HG03196 (cell line): ENCODE measurements at regions not wholly inside any gene's neighbourhood (a gene's known extent, or its start where the extent isn't known, plus 50 kb on each side); places are given as distances from the start of the nearest gene placed in this dataset.

Experiments used
- ATAC-seq: cut with Tn5 transposase; IDR thresholded peaks from one replicate; pipeline ENCODE4 v1.9.1; 2021; ENCODE audit not compliant: unreplicated experiment

- no peak for ATAC-seq
These were observed 595.2 kb downstream of the MID1IP1 start for GRCh38 chrX:39396358-39396995.

GRCh38 chrX:39397561-39398199 is 596.4 kb downstream of the MID1IP1 start:
- no peak for ATAC-seq

- no peak for ATAC-seq
These were observed 597.1 kb downstream of the MID1IP1 start for GRCh38 chrX:39398215-39398962.

GRCh38 chrX:39398963-39399261 is 597.7 kb downstream of the MID1IP1 start:
- ATAC-seq: no peak

- no peak for ATAC-seq
These were observed 598.1 kb downstream of the MID1IP1 start for GRCh38 chrX:39399387-39399786.

- ATAC-seq: no peak
These were observed 600.3 kb downstream of the MID1IP1 start for GRCh38 chrX:39401483-39402110.

GRCh38 chrX:39402158-39402557 is 600.9 kb downstream of the MID1IP1 start:
- no peak for ATAC-seq

- no peak for ATAC-seq
These were observed 605.5 kb downstream of the MID1IP1 start for GRCh38 chrX:39406799-39407198.

- ATAC-seq: no peak
These were observed 608.1 kb downstream of the MID1IP1 start for GRCh38 chrX:39409246-39409917.

- no peak for ATAC-seq
These were observed 613.1 kb downstream of the MID1IP1 start for GRCh38 chrX:39414290-39414854.

GRCh38 chrX:39416547-39417260 is 615.4 kb downstream of the MID1IP1 start:
- no peak for ATAC-seq

- no peak for ATAC-seq
These were observed 617.0 kb downstream of the MID1IP1 start for GRCh38 chrX:39418254-39418704.

GRCh38 chrX:39418731-39419638 is 617.7 kb downstream of the MID1IP1 start:
- no peak for ATAC-seq

- no peak for ATAC-seq
These were observed 619.7 kb downstream of the MID1IP1 start for GRCh38 chrX:39421006-39421405.

GRCh38 chrX:39425124-39425806 is 624.0 kb downstream of the MID1IP1 start:
- ATAC-seq: no peak

GRCh38 chrX:39426101-39426500 is 624.8 kb downstream of the MID1IP1 start:
- ATAC-seq: no peak

- no peak for ATAC-seq
These were observed 626.2 kb downstream of the MID1IP1 start for GRCh38 chrX:39427492-39427891.

- ATAC-seq: no peak
These were observed 626.6 kb downstream of the MID1IP1 start for GRCh38 chrX:39427906-39428305.

- no peak for ATAC-seq
These were observed 629.3 kb downstream of the MID1IP1 start for GRCh38 chrX:39430551-39430950.
